ENCODE measurements at regions not wholly inside any gene's neighbourhood (a gene's known extent, or its start where the extent isn't known, plus 50 kb on each side); places are given as distances from the start of the nearest gene placed in this dataset.
"Not testable (repeated sequence)": the region's sequence is repeated elsewhere in the genome, so short reads cannot be mapped to it uniquely, and the experiment has no call there.

- ChIA-PET CTCF (no interaction called here), POLR2A (ENCODE audit: low non-redundant PET) (no interaction called here)
- no peak overlapping the region for H3K27ac ChIP-seq
- no peak for TF ChIP-seq CTCF (conservative IDR thresholded peaks at IDR 0.05; ENCODE audit: low read depth)
- DNase-seq (ENCODE audit: low spot score): no peak
These were observed 105.6 kb downstream of the ZNF22 start for GRCh38 chr10:45106236-45106856.

GRCh38 chr10:45111509-45111908 is 110.8 kb downstream of the ZNF22 start:
- no peak for TF ChIP-seq CTCF (conservative IDR thresholded peaks at IDR 0.05; ENCODE audit: low read depth)
- no peak overlapping the region for H3K27ac ChIP-seq
- CTCF ChIA-PET: interaction anchor here (0.6 kb wide), 1 partner anchor 16 kb away, joined by 3 read pairs; no protein-coding TSS in a partner anchor
- POLR2A ChIA-PET (ENCODE audit: low non-redundant PET): no interaction called here
- no peak for DNase-seq (ENCODE audit: low spot score)

GRCh38 chr10:45117940-45118339 is 117.2 kb downstream of the ZNF22 start:
- CTCF ChIA-PET; POLR2A ChIA-PET (ENCODE audit: low non-redundant PET); DNase-seq (ENCODE audit: low spot score); H3K27ac ChIP-seq: not testable (repeated sequence)

- DNase-seq (ENCODE audit: low spot score): no peak
- CTCF ChIA-PET: no interaction called here
- POLR2A ChIA-PET (ENCODE audit: low non-redundant PET): no interaction called here
- no peak overlapping the region for H3K27ac ChIP-seq
- TF ChIP-seq CTCF (conservative IDR thresholded peaks at IDR 0.05; ENCODE audit: low read depth): no peak
These were observed 118.2 kb downstream of the ZNF22 start for GRCh38 chr10:45118929-45119328.

GRCh38 chr10:45122180-45122860 is 121.6 kb downstream of the ZNF22 start:
- H3K27ac ChIP-seq; CTCF ChIA-PET; POLR2A ChIA-PET (ENCODE audit: low non-redundant PET); DNase-seq (ENCODE audit: low spot score): not testable (repeated sequence)

- no peak overlapping the region for H3K27ac ChIP-seq
- no peak for TF ChIP-seq CTCF (conservative IDR thresholded peaks at IDR 0.05; ENCODE audit: low read depth)
- CTCF ChIA-PET: interaction anchor here (0.6 kb wide), 1 partner anchor 14 kb away, joined by 3 read pairs; no protein-coding TSS in a partner anchor
- POLR2A ChIA-PET (ENCODE audit: low non-redundant PET): no interaction called here
- no peak for DNase-seq (ENCODE audit: low spot score)
These were observed 134.9 kb downstream of the ZNF22 start for GRCh38 chr10:45135443-45136198.

- no peak for TF ChIP-seq CTCF (conservative IDR thresholded peaks at IDR 0.05; ENCODE audit: low read depth)
- no peak for DNase-seq (ENCODE audit: low spot score)
- CTCF ChIA-PET: interaction anchor here (0.6 kb wide), 1 partner anchor 15 kb away, joined by 3 read pairs; no protein-coding TSS in a partner anchor
- no peak overlapping the region for H3K27ac ChIP-seq
- POLR2A ChIA-PET (ENCODE audit: low non-redundant PET): no interaction called here
These were observed 135.5 kb downstream of the ZNF22 start for GRCh38 chr10:45136256-45136655.
